Cerebellar nuclear complex (tissue), 1 donor: ENCODE measurements at regions not wholly inside any gene's neighbourhood (a gene's known extent, or its start where the extent isn't known, plus 50 kb on each side); places are given as distances from the start of the nearest gene placed in this dataset.

Source experiments
- DNase-seq, 2 experiments: peaks; one replicate each; lab custom pipeline; 2025; lab: John Stamatoyannopoulos, UW

GRCh38 chr7:15751191-15751701 lies 64.8 kb upstream of the MEOX2 start:
- DNase-seq: no peak

GRCh38 chr7:15750727-15751126 lies 64.2 kb upstream of the MEOX2 start:
- DNase-seq: no peak

GRCh38 chr7:15749631-15750030 lies 63.1 kb upstream of the MEOX2 start:
- no peak for DNase-seq

GRCh38 chr7:15747712-15748111 lies 61.2 kb upstream of the MEOX2 start:
- no peak for DNase-seq

- DNase-seq: no peak
Measured at GRCh38 chr7:15747301-15747700, 60.8 kb upstream of the MEOX2 start.

- no peak for DNase-seq
Measured at GRCh38 chr7:15743926-15744480, 57.5 kb upstream of the MEOX2 start.

- DNase-seq: no peak
Measured at GRCh38 chr7:15737601-15738000, 51.1 kb upstream of the MEOX2 start.
